ENCODE measurements at regions not wholly inside any gene's neighbourhood (a gene's known extent, or its start where the extent isn't known, plus 50 kb on each side); places are given as distances from the start of the nearest gene placed in this dataset.

DNA sequence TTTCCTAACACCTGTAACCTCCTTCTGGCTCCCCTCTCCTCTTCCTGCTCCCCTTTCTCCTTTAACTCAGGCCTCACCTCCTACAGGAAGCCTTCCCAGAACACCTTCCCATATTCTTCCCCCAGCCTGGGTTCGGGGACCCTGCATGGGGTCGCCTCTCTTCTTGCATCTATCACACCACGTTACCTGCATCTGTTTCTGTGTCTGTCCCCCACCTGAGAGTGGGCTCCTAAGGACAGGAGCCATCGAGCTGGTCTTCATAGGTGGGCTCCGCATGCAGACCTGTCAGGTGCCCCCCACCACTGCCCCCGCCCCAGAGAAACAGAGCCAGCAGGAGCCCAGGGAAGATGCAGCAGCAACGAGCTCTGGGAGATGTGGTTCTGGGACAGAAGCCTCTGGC is 123.2 kb upstream of the GLI2 start:
- Mint-ChIP-seq H3K27ac (no peak overlapping the region), H3K9me3 (no peaks in the 10 kb centered on the region), H3K27me3 (peaks cover 0 to 11% (median 8%) of the 10 kb centered on the region in 3 donors), H3K4me3 (no peak overlapping the region), H3K36me3 (no peaks in the 10 kb centered on the region), H3K4me1 (no peaks in the 10 kb centered on the region)
- ATAC-seq (ENCODE audit: low read depth in 2 of 2) (no peak), DNase-seq (no peak)

DNA sequence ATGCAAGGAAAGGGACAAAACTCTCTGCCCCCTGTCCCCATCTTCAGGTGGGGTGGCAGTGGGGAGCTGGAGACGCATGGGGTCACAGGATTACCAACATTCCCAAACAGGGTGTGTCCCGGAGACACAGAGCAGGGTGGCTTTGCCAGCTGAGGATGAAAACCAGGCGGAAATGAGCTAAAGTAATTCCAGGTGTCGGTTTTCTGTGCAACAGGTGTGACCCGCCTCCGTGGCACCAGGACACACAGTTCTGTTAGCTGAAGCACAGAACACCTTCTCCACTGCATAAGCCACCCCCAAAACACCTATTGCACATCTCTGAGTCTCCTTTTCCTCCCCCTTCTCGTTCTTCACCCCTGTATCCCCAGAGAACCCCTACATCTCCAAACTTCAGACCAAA is 122.7 kb upstream of the GLI2 start:
- Mint-ChIP-seq H3K27me3 (peaks cover 0 to 11% (median 8%) of the 10 kb centered on the region in 3 donors), H3K36me3 (no peaks in the 10 kb centered on the region)

DNA sequence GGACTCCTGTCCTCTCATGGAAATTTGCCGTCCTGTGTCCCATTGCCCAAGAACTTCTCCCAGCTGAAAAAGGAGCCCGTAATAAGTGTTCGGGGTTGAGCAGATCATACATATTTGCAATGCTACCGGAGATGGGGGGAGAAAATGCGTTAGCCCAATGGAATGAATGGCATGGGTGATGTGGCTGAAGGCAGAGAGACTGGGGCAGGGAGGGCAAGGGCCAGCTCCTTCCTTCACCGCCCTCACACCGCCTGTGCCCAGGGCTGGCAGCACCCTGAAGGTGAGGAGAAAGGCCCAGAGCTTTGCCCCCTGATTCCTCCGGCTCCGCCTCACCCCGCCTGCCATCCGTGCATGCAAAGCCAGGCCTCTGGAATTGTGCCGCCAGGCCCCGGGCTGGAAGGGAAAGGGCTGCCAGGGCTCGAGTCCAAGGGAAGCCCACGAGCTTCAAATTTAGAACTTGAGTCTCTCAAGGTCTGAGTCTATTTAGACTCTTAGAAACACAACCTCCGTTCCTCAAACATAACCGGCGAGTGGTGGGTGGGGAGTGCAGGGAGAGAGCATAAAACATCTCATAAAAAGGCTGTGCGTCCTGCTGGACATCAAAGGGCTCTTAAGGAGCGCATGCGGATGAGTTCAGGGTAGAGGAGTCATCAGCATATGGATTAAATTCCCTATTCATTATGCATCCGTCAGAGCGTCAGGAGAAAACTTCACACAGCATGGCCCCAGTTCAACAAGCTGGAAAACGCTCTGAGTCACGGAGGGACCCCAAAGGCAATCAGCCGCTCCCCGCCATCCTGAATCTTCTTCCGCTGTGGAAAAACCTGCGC is 121.7 kb upstream of the GLI2 start:
- Mint-ChIP-seq H3K27ac (no peak overlapping the region), H3K9me3 (no peaks in the 10 kb centered on the region), H3K36me3 (no peaks in the 10 kb centered on the region), H3K4me1 (no peaks in the 10 kb centered on the region), H3K27me3 (peaks cover 0 to 11% (median 8%) of the 10 kb centered on the region in 3 donors), H3K4me3 (no peak overlapping the region)
- ATAC-seq (ENCODE audit: low read depth in 2 of 2) (no peak), DNase-seq (no peak)

More for the DNA sequence above, 122.7 kb upstream of the GLI2 start:
- Mint-ChIP-seq H3K4me3 (no peak overlapping the region), H3K27ac (no peak overlapping the region), H3K9me3 (no peaks in the 10 kb centered on the region), H3K4me1 (no peaks in the 10 kb centered on the region)
- ATAC-seq (ENCODE audit: low read depth in 2 of 2) (no peak), DNase-seq (no peak)

DNA sequence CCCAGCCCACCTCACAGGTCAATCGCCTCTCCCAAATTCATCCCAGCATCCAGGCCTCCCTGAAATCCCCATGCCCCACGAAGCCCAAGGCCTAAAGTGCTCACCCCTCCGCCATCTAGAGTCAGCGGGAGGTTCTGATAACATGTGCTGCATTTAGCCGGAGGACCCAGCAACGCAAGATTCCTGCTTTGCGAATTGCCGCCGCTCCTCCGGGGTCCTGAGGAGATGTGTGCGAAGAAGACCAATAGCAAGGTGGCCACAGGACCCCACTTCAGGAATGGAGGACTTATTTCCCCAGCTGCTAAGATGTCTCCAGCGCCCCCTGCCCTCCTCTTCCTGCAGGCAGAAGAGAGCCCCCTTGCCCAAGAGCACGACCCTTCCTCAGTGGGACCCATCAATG is 120.8 kb upstream of the GLI2 start:
- Mint-ChIP-seq H3K36me3 (no peaks in the 10 kb centered on the region), H3K4me3 (no peak overlapping the region), H3K4me1 (no peaks in the 10 kb centered on the region), H3K27ac (no peak overlapping the region), H3K9me3 (no peaks in the 10 kb centered on the region), H3K27me3 (peaks cover 0 to 11% (median 8%) of the 10 kb centered on the region in 3 donors)
- DNase-seq (no peak), ATAC-seq (ENCODE audit: low read depth in 2 of 2) (no peak)

DNA sequence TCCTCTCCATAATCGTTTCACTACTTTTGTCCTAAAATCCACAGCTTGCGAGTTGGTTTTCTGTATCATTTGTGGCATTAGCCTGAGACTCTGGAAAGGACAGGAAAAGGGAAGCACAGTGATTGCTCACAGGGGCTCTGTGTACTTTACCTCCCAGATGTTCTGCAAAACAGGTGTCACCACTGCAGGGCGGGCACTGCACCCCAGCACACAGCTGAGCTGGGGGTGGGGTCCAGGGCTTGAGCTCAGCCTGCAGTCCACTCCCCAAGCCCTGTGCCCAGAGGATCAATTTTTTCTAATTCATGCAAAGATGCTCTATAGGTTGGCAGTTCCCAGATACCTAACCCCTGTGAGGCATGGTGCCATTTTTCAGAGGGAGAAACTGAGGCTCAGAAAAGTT is 119.4 kb upstream of the GLI2 start:
- ATAC-seq (ENCODE audit: low read depth in 2 of 2) (no peak), DNase-seq (no peak)
- Mint-ChIP-seq H3K36me3 (no peaks in the 10 kb centered on the region), H3K27me3 (peaks cover 0 to 11% (median 8%) of the 10 kb centered on the region in 3 donors), H3K4me3 (no peak overlapping the region), H3K4me1 (no peaks in the 10 kb centered on the region), H3K27ac (no peak overlapping the region), H3K9me3 (no peaks in the 10 kb centered on the region)

DNA sequence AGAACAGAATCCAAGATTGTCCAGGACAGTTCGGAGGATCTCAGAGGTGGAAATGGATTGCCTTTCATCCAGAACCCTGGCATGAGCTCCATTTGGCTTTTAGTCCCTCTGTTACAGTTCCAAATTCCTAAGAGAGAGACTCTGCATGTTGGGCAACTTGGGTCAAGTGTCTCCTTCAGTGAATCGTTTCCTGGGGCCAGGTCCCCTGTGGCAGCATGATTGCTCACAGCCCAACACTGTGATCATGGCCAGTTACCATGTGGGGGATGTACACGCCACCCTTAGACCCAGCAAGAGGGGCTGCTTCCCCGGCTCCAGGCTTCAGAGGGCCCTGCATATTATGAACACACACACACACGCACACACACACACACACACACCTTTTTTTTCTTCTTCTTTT is 118.6 kb upstream of the GLI2 start:
- no peak for DNase-seq
- H3K27me3 Mint-ChIP-seq = peaks cover 0 to 7% (median 6%) of the 10 kb centered on the region in 3 donors
- no peaks in the 10 kb centered on the region for H3K9me3 Mint-ChIP-seq
- no peak overlapping the region for H3K27ac Mint-ChIP-seq
- no peak overlapping the region for H3K4me3 Mint-ChIP-seq
- H3K4me1 Mint-ChIP-seq = no peaks in the 10 kb centered on the region
- H3K36me3 Mint-ChIP-seq = no peaks in the 10 kb centered on the region
- ATAC-seq (ENCODE audit: low read depth in 2 of 2) = no peak

DNA sequence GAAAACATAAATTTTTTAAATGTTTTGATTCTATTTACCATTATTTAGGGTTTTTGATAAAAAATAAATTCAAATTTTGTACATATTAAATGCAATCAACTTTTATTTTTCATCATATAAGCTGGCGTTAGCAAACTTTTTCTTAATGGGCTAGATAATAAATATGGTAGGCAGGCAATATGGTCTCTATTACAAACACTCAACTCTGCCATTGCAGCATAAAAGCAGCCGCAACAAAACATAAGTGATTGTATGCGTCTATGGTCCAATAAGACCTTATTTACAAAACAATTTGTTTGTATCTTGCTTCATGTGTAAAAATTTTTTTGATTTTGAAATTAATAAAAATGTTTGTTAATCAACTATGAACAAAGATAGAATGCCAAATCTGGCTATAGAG is 116.8 kb upstream of the GLI2 start:
- no peaks in the 10 kb centered on the region for H3K27me3 Mint-ChIP-seq
- no peak for ATAC-seq (ENCODE audit: low read depth in 2 of 2)

DNA sequence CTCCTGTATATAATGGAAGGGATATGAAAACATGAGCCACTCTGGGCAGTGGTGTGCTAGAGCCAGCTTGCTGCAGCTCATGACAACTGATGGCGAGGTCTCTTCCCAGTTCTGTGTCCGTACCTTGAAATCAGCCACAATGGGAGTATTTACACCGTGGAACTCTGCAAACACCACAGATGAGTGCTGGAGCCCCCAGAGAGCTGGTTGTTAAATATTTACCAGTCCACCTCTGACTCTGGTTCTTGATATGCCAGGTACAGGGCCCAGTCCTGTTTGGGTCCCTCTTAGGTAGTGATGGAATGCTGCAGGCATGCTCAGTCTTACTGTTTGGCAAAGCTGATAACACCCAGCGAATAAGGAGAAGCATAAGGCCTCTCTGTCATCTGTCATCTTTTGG is 116.1 kb upstream of the GLI2 start:
- Mint-ChIP-seq H3K4me1 (peaks cover 0 to 4% (median 0%) of the 10 kb centered on the region in 3 donors), H3K9me3 (peaks cover 0 to 4% (median 0%) of the 10 kb centered on the region in 7 donors), H3K36me3 (no peaks in the 10 kb centered on the region), H3K27me3 (peaks cover 0 to 1% (median 0%) of the 10 kb centered on the region in 3 donors), H3K4me3 (no peak overlapping the region), H3K27ac (no peak overlapping the region)
- DNase-seq = no peak
- no peak for ATAC-seq (ENCODE audit: low read depth in 2 of 2)

More for the DNA sequence above, 116.8 kb upstream of the GLI2 start:
- Mint-ChIP-seq H3K36me3 (no peaks in the 10 kb centered on the region), H3K9me3 (peaks cover 0 to 4% (median 0%) of the 10 kb centered on the region in 7 donors), H3K4me3 (no peak overlapping the region), H3K4me1 (peaks cover 0 to 4% (median 0%) of the 10 kb centered on the region in 3 donors), H3K27ac (no peak overlapping the region)
- no peak for DNase-seq

DNA sequence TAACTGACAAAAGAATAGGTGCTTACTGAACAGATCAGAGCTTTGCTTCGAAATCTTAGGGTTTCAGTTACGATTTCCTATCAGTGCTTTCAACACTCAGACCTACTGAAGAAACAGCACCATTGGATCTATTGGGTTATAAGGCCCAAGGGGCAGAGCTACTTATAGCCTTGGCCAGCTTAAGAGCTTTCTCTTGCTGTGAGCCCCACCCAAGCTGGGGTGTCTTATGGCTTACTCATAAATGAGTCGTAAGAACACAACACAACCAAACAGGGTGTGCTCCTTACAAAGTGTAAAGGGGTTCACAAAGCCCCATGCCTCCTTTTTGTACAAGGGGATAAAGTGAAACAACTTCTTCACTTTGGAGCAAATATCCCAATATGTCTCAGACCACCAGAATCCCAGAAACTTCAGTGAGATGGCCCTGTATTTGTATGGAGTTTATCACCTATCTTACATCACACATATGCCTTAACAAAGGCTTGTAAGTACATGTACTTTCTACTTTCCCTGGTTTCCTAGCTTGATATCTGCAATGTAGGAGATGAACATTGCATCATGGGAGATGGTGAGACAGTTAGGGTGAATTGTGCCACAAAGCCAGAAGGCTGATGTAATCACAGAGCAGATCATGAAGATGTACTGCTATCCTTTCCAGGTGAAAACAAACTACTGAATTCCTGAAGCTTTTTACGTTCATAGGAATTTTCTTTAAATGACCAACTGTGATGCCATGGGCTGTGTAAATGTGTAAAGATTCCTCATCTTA is 115.5 kb upstream of the GLI2 start:
- H3K36me3 Mint-ChIP-seq = no peaks in the 10 kb centered on the region

DNA sequence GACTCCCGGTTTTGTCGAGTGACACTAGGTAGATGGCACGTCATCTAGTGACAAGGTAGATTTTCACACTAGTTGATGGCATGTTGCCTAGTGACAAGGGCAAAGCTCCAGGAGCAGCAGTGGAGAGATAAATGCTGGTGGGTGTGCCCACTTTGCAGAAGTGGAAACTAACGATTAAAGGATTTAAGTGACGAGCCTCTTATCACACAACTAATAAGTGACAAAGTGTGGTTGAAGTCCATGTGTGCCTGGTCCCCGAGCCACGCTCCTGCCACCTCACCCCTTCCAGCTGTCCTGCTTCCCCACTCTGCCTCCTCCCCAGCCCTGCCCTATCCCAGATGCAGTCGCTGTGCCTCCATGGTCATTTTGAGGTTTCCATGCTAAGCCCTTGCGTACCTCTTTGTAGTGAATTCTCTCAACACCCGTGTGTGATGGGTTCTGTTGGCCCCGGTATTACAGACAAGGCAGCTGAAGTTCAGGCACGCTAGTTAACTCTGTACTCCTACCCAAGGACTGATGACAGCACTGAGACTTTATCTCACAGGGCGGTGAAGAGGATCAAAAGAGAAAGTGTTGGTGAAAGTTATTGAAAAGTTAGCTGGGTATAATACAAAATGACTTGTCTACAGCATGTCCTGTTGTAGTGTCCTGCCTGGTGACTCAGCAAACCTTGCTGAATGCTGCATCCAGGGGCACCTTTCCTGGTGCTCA is 113.4 kb upstream of the GLI2 start:
- ATAC-seq (ENCODE audit: low read depth in 2 of 2) = no peak
- DNase-seq = no peak
- Mint-ChIP-seq H3K4me3 (no peak overlapping the region), H3K36me3 (no peaks in the 10 kb centered on the region), H3K27ac (no peak overlapping the region), H3K9me3 (peaks cover 0 to 4% (median 0%) of the 10 kb centered on the region in 7 donors), H3K27me3 (peaks cover 0 to 6% (median 5%) of the 10 kb centered on the region in 3 donors), H3K4me1 (peaks cover 0 to 4% (median 0%) of the 10 kb centered on the region in 3 donors)

More for the DNA sequence above, 115.5 kb upstream of the GLI2 start:
- peak overlapping the region in 1 of 6 donors; percentile 65 for H3K27ac Mint-ChIP-seq
- H3K4me1 Mint-ChIP-seq = peaks cover 0 to 4% (median 0%) of the 10 kb centered on the region in 3 donors
- peaks cover 0 to 4% (median 0%) of the 10 kb centered on the region in 7 donors for H3K9me3 Mint-ChIP-seq
- ATAC-seq (ENCODE audit: low read depth in 2 of 2) (no peak), DNase-seq (no peak)
- peaks cover 0 to 5% (median under 1%) of the 10 kb centered on the region in 3 donors for H3K27me3 Mint-ChIP-seq
- H3K4me3 Mint-ChIP-seq = no peak overlapping the region

DNA sequence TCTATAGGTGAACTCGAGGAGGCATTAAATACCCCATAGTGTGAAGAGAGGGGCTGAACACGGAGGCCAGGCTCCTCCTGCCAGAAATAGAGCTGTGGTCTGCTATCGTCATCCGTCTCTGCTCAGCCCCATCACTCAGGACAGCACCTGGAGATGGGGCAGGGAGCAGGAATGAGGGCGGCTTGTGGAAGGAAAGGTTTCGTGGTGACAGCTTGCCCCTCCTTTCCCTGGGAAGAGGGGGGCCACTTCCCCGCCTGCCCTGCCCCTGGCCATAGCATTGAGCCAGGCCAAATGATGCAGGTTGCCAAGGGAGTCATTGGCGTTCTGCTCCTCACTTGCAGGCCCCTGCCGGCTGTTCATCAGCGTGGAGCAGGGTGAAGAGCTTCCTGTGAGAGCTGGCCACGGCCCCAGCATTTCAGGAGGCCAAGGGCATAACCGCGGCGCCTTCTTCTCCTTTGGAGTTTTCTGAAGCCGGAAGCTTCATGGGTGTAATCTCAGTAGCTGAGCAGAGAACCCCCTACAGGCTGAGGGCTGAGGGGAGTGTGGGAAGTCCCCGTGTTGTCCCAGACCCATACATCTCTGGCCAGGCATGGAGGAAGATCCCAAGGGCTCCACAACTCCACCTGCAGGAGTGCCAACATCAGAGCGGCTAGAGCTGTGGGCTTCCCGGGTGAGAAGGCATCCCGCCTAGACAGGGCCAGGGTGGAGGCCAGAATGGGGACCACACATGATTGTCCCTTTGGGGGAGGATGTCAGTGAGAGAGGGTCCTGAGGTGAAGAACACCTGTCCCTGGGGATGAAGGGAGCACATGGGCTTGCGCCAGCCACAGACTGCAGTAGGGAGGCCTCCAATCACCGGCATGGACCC is 112.5 kb upstream of the GLI2 start:
- Mint-ChIP-seq H3K36me3 (no peaks in the 10 kb centered on the region), H3K4me3 (peak overlapping the region in 1 of 8 donors; percentile 64), H3K4me1 (peaks cover 0 to 4% (median 0%) of the 10 kb centered on the region in 3 donors), H3K27me3 (peaks cover 0 to 6% (median 5%) of the 10 kb centered on the region in 3 donors), H3K9me3 (peaks cover 0 to 6% (median 1%) of the 10 kb centered on the region in 7 donors), H3K27ac (no peak overlapping the region)
- ATAC-seq (ENCODE audit: low read depth in 2 of 2) (no peak), DNase-seq (no peak)

DNA sequence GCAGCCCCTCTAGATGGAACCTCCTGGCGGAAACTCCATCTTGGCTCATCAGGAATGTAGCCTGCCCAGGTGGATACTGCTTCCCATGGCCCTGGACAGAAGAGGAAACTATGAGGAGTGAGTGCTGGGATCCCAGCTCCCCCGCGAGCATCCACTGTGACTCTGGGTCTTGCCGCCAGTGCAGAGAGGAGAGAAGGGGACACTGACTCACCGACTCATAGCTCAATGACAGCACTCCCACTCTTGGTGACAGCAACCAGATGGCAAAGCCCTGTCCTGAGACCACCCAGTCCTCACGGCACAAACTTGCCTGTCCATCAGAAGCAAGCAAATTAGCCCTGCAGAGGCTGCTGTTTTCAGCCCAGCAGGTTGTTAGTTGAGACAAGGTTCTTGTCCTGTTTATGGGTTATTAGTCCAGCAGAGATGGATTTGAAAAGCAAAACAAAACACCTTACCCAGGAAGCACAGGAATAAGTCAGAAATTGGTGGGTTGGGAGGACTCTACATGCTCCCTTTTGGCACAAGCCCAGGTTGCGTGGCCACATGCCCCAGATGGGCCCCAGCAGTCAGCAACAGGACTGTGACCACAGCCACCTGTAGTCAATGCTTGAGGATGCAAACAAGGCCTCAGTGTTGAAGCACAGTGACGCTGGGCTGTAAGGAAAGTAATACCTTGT is 111.5 kb upstream of the GLI2 start:
- ATAC-seq (ENCODE audit: low read depth in 2 of 2) (no peak), DNase-seq (no peak)
- H3K4me1 Mint-ChIP-seq = peaks cover 0 to 4% (median 0%) of the 10 kb centered on the region in 3 donors
- no peak overlapping the region for H3K27ac Mint-ChIP-seq
- peaks cover 5 to 9% (median 6%) of the 10 kb centered on the region in 3 donors for H3K27me3 Mint-ChIP-seq
- no peak overlapping the region for H3K4me3 Mint-ChIP-seq
- peaks cover 0 to 15% (median 2%) of the 10 kb centered on the region in 7 donors for H3K9me3 Mint-ChIP-seq
- no peaks in the 10 kb centered on the region for H3K36me3 Mint-ChIP-seq
